ENCODE measurements at regions not wholly inside any gene's neighbourhood (a gene's known extent, or its start where the extent isn't known, plus 50 kb on each side); places are given as distances from the start of the nearest gene placed in this dataset.
A peak's percentile ranks its signal among the peaks of the same experiment; 100 is the strongest.

DNA sequence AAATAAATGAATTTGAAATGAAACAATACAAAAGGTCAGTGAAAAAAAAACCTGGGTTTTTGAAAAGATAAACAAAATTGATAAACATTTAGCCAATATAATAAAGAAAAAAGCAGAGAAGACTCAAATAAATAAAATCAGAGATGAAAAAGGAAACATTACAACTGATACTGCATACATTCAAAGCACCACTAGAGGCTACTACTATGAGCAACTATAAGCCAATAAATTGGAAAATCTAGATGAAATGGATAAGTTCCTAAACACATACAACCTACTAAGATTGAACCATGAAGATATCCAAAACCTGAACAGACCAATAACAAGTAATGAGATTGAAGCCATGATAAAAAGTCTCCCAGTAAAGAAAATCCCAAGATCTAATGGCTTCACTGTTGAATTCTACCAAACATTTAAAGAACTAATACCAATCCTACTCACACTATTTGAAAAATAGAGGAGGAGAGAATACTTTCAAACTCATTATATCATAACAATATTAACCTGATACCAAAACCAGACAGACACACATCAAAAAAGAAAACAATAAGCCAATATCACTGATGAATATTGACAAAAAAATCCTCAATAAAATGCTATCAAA is 80.8 kb upstream of the CERS6 start:
- no peak for DNase-seq
- Mint-ChIP-seq H3K27me3 (no peaks in the 10 kb centered on the region), H3K36me3 (no peaks in the 10 kb centered on the region), H3K9me3 (peaks cover 7% of the 10 kb centered on the region), H3K27ac (no peak overlapping the region), H3K4me3 (no peak overlapping the region), H3K4me1 (peaks cover 20% of the 10 kb centered on the region)
- CTCF ChIA-PET = no interaction called here

DNA sequence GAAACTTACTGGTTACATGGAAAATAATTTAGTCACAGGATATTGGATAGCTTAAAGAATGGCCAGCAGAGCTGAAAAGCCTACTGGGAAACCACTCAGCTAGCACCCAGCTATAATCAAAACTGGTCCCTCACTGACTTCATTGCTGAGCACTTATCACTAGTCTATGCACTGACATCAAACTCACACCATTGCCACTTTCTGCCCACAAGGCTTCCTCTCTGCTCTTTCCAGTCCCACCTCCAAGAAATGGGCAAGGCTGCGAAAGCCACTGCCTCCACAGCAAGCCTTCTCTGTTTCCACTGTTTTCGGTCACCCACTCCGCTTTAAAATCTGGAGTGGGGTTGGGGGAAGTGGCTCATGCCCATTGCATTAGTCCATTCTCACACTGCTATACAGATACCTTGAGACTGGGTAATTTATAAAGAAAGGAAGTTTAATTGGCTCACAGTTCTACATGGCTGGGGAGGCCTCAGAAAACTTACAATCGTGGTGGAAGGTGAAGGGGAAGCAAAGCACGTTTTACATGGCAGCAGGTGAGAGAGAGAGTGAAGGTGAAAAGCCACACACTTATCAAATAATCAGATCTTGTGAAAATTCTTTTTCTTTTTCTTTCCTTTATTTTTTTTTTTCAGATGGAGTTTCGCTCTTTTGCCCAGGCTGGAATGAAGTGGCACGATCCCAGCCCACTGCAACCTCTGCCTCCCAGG is 77.0 kb upstream of the CERS6 start:
- CTCF ChIA-PET = no interaction called here
- Mint-ChIP-seq H3K9me3 (peaks cover 7% of the 10 kb centered on the region), H3K36me3 (peaks cover 2% of the 10 kb centered on the region), H3K4me1 (peaks cover 3% of the 10 kb centered on the region), H3K4me3 (no peak overlapping the region), H3K27me3 (peaks cover 4% of the 10 kb centered on the region), H3K27ac (no peak overlapping the region)
- no peak for DNase-seq

DNA sequence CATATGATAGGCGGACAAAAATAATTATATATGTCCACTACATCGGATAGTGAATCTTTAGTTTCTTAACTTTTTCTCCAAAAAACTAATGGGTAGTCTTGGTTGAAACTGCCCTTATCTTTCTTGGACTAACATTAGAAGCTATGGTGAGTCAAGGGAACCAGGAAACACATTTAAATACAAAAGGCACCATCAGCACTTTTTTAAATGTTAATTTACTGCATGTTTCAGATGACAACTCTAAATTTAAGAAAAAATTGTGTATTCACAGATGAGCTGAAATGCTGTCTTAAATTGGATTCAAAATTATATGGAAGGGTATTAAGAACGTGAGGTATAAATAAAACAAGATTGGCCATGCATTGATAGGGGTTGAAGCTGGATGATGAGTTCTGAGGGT is 75.6 kb upstream of the CERS6 start:
- CTCF ChIA-PET = no interaction called here
- H3K27me3 Mint-ChIP-seq = peaks cover 4% of the 10 kb centered on the region
- peaks cover 3% of the 10 kb centered on the region for H3K4me1 Mint-ChIP-seq
- H3K9me3 Mint-ChIP-seq = peaks cover 7% of the 10 kb centered on the region
- DNase-seq = no peak
- no peak overlapping the region for H3K27ac Mint-ChIP-seq
- no peak overlapping the region for H3K4me3 Mint-ChIP-seq
- H3K36me3 Mint-ChIP-seq = peaks cover 2% of the 10 kb centered on the region

- Mint-ChIP-seq H3K9me3 (no peaks in the 10 kb centered on the region), H3K4me3 (no peak overlapping the region), H3K4me1 (no peaks in the 10 kb centered on the region), H3K27ac (no peak overlapping the region), H3K27me3 (peaks cover 4% of the 10 kb centered on the region), H3K36me3 (no peaks in the 10 kb centered on the region)
- CTCF ChIA-PET = no interaction called here
- no peak for DNase-seq
Observed at GRCh38 chr2:168392024-168392423, 64.0 kb upstream of the CERS6 start.

DNA sequence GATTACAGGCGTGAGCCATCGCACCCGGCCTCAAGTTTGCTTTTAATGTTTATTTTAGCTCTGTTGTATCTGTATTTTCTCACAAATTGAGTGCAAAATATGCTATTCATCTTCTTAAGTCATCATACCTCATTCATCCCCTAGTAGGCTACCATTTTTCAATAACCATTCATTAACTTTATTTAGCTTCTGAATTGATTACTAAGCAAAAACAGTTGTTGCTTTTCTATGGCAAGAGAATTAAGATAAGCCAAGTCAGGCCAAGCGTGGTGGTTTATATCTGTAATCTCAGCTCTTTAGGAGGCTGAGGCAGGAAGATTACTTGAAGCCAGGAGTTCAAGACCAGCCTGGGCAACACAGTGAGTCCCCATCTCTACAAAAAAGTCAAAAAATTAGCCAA is 63.3 kb upstream of the CERS6 start:
- CTCF ChIA-PET = no interaction called here
- no peak for DNase-seq
- H3K27me3 Mint-ChIP-seq = peaks cover 4% of the 10 kb centered on the region
- no peaks in the 10 kb centered on the region for H3K9me3 Mint-ChIP-seq
- H3K4me1 Mint-ChIP-seq = no peaks in the 10 kb centered on the region
- no peak overlapping the region for H3K27ac Mint-ChIP-seq
- H3K4me3 Mint-ChIP-seq = no peak overlapping the region
- H3K36me3 Mint-ChIP-seq = no peaks in the 10 kb centered on the region

DNA sequence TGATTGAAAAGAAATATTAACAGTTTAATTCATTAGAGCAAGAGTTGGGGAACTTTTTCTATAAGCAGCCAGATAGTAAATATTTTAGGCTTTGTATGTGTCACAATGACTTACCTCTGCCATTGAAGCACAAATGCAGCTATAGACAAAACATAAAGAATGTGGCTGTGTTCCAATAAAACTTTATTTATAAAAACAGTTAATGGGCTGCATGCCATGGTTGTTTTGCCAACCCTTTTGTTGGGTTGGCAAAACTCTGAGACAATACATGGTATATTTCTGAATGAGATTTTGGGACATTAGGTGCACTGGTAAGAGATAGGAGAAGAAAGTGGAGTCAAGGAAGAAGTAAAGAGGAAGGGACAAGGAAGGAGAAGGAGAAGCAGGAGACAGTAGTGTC is 61.8 kb upstream of the CERS6 start:
- no peak for DNase-seq
- H3K36me3 Mint-ChIP-seq = no peaks in the 10 kb centered on the region
- H3K9me3 Mint-ChIP-seq = no peaks in the 10 kb centered on the region
- H3K4me1 Mint-ChIP-seq = no peaks in the 10 kb centered on the region
- peaks cover 4% of the 10 kb centered on the region for H3K27me3 Mint-ChIP-seq
- no peak overlapping the region for H3K27ac Mint-ChIP-seq
- CTCF ChIA-PET = no interaction called here
- no peak overlapping the region for H3K4me3 Mint-ChIP-seq

DNA sequence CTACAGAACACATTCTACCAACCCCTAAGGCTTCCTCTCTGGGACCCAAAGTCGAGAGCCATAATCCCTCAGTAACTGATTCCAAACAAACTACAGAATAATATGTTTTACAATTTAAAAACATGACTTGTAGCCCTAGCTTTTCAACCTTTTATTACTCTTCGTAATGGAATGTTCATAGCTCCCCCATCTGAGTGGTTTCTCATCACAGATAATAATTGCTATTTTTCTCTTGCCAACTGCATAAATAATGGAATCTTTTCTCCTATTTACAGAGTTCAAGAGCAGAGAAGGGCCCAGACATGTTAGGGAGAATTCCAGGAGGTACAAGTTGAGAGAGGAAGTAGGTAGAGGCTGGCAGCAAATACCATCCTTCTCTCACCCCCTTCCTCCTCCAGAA is 59.9 kb upstream of the CERS6 start:
- CTCF ChIA-PET = no interaction called here
- H3K4me3 Mint-ChIP-seq = no peak overlapping the region
- no peak overlapping the region for H3K27ac Mint-ChIP-seq
- H3K36me3 Mint-ChIP-seq = no peaks in the 10 kb centered on the region
- DNase-seq = no peak
- H3K9me3 Mint-ChIP-seq = no peaks in the 10 kb centered on the region
- H3K4me1 Mint-ChIP-seq = no peaks in the 10 kb centered on the region
- peaks cover 7% of the 10 kb centered on the region for H3K27me3 Mint-ChIP-seq

DNA sequence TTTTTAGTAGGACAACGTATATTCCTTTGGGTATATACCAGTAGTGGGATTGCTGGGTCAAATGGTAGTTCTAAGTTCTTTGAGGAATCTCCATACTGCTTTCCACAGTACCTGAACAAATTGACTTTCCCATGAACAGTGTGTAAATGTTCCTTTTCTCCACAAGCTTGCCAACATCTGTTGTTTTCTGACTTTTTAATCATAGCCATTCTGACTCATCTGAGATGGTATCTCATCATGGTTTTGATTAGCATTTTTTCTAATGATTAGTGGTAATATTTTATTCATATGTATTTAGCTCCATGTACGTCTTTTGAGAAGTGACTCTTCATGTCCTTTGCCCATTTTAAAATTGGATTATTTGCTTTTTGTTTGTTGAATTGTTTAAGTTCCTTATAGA is 58.4 kb upstream of the CERS6 start:
- no peak for DNase-seq
- Mint-ChIP-seq H3K4me1 (no peaks in the 10 kb centered on the region), H3K36me3 (peaks cover 2% of the 10 kb centered on the region), H3K27ac (no peak overlapping the region), H3K27me3 (peaks cover 5% of the 10 kb centered on the region), H3K4me3 (no peak overlapping the region), H3K9me3 (no peaks in the 10 kb centered on the region)
- CTCF ChIA-PET = no interaction called here

DNA sequence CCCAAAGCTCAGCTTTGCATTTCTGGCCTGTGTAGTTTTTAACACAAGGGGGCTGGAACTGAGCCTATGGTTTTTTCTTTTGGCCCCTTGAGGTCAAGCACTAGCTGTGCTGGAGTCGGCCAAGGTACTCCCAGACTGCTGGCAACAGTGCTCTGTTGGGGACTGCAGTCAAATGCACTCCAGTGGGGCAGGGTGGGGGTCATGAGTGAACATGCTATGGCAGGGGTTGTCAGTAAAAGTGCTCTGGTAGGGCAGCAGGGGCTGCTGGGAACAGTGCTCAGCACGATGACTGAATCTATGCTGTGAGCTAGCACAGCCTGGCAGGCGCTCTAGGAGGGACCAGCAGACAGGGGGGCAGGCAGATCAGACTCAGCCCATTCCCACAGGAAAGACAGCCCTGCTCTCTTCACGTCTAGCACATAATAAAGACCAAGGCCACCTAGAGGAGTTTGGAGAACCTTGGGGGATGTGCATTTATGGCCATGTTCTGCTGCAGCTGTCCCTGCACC is 55.0 kb upstream of the CERS6 start:
- Mint-ChIP-seq H3K4me1 (peaks cover 10% of the 10 kb centered on the region), H3K27me3 (peaks cover 9% of the 10 kb centered on the region), H3K27ac (no peak overlapping the region), H3K4me3 (no peak overlapping the region), H3K9me3 (no peaks in the 10 kb centered on the region), H3K36me3 (peaks cover 2% of the 10 kb centered on the region)
- CTCF ChIA-PET = no interaction called here
- no peak for DNase-seq

- Mint-ChIP-seq H3K27ac (peak overlapping the region; percentile 58), H3K4me3 (no peak overlapping the region), H3K9me3 (no peaks in the 10 kb centered on the region), H3K4me1 (peaks cover 10% of the 10 kb centered on the region), H3K36me3 (peaks cover 2% of the 10 kb centered on the region), H3K27me3 (peaks cover 9% of the 10 kb centered on the region)
- DNase-seq = no peak
- CTCF ChIA-PET = no interaction called here
Observed at GRCh38 chr2:168401771-168402170, 54.3 kb upstream of the CERS6 start.

GRCh38 chr2:168402531-168402930 is 53.5 kb upstream of the CERS6 start:
- CTCF ChIA-PET = no interaction called here
- DNase-seq = no peak
- Mint-ChIP-seq H3K27ac (no peak overlapping the region), H3K36me3 (peaks cover 2% of the 10 kb centered on the region), H3K9me3 (peaks cover under 1% of the 10 kb centered on the region), H3K4me1 (peaks cover 10% of the 10 kb centered on the region), H3K4me3 (no peak overlapping the region), H3K27me3 (peaks cover 9% of the 10 kb centered on the region)

DNA sequence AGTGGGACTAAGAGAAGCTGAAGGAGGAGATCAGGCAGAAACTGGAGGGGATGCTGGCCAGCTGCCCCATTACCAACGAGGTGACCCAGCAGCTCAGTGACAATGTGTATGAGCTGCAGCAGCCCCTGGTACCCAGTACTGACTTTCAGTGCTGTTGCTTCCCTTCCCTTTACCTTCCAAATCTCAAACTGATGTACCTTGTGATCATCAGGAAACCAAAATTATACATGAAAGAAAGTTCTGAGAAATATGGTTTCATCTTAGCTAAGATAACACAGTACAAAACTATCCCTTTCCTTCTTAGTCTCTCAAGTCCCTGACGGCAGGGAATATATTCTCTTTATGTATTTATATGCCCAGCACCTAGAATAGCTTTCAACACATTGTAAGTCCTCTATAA is 52.3 kb upstream of the CERS6 start:
- no peak for DNase-seq
- H3K36me3 Mint-ChIP-seq = peaks cover 2% of the 10 kb centered on the region
- H3K4me1 Mint-ChIP-seq = peaks cover 10% of the 10 kb centered on the region
- peaks cover 9% of the 10 kb centered on the region for H3K27me3 Mint-ChIP-seq
- H3K9me3 Mint-ChIP-seq = peaks cover 9% of the 10 kb centered on the region
- H3K4me3 Mint-ChIP-seq = no peak overlapping the region
- CTCF ChIA-PET = interaction anchor here (0.9 kb wide), 1 partner anchor 56 kb away, joined by 4 read pairs; no protein-coding TSS in a partner anchor
- H3K27ac Mint-ChIP-seq = no peak overlapping the region

DNA sequence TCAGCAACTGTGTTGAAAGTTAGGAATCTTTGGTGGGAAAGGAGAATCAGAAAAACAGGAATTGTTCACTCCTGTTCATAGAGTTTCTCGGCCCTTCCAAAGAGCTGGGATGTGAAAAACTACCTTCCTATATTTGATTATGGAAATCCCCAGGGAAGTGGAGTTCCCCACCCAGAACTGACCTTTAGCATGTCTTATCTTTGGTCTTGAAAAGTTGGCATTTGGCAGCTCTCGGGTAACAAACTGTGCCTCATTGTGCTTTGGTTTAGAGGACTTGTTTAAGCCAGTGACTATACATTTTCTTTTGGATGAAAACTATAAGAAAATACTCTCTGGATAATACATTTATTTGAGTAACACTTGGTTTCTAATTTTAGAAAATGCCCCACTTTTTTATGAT is 51.3 kb upstream of the CERS6 start:
- peaks cover 9% of the 10 kb centered on the region for H3K27me3 Mint-ChIP-seq
- H3K36me3 Mint-ChIP-seq = peaks cover 2% of the 10 kb centered on the region
- peaks cover 12% of the 10 kb centered on the region for H3K9me3 Mint-ChIP-seq
- no peak for DNase-seq
- peaks cover 10% of the 10 kb centered on the region for H3K4me1 Mint-ChIP-seq
- no peak overlapping the region for H3K4me3 Mint-ChIP-seq
- CTCF ChIA-PET = no interaction called here
- H3K27ac Mint-ChIP-seq = peak overlapping the region; percentile 19
